ENCODE measurements at regions not wholly inside any gene's neighbourhood (a gene's known extent, or its start where the extent isn't known, plus 50 kb on each side); places are given as distances from the start of the nearest gene placed in this dataset.

- Histone ChIP-seq H3K9me3 (peaks cover 11% of the 10 kb centered on the region), H3K4me2 (no peak overlapping the region), H3K27ac (ENCODE audit: low read depth in 2 of 2, low read length in 1 of 2) (no peak overlapping the region), H3K9me2 (no peaks in the 10 kb centered on the region), H3K36me3 (replicated peaks in 1 of 2; ENCODE audit: control insufficient read depth in 1 of 2, insufficient read depth in 2 of 2, low read length in 1 of 2) (no peaks in the 10 kb centered on the region), H3K4me3 (ENCODE audit: low read depth in 2 of 2, low read length in 1 of 2) (no peak overlapping the region), H3K27me3 (ENCODE audit: insufficient read depth) (no peaks in the 10 kb centered on the region), H3F3A (replicated peaks; ENCODE audit: insufficient read depth) (no peaks in the 10 kb centered on the region), H2AFZ (ENCODE audit: low read depth) (no peak overlapping the region), H3K9ac (no peak overlapping the region), H3K79me2 (ENCODE audit: insufficient read depth) (no peaks in the 10 kb centered on the region), H4K20me1 (ENCODE audit: insufficient read depth) (no peaks in the 10 kb centered on the region), H3K4me1 (ENCODE audit: control insufficient read depth in 1 of 2, insufficient read depth in 2 of 2, low read depth in 1 of 2, low read length in 1 of 2) (no peaks in the 10 kb centered on the region)
- TF ChIP-seq ZBTB33 (IDR thresholded peaks at IDR 0.05; ENCODE audit: borderline replicate concordance, low read depth): no peak
- no peak for TF ChIP-seq IRF3 (IDR thresholded peaks at IDR 0.05; ENCODE audit: low read depth, low read length)
- TF ChIP-seq RXRA (IDR thresholded peaks at IDR 0.05; ENCODE audit: borderline replicate concordance, low read depth): no peak
- no peak for TF ChIP-seq MXI1 (IDR thresholded peaks at IDR 0.05; ENCODE audit: low read depth, low read length)
- DNase-seq: no peak
- ChIA-PET CTCF (no interaction called here), POLR2A (no interaction called here)
- WGBS (ENCODE audit: low lambda C conversion rate): 31% methylated on average over 3 of the region's 3 CpGs
Observed at GRCh38 chr10:128664729-128665128, 538.5 kb upstream of the MKI67 start.

- no peaks in the 10 kb centered on the region for H3K36me3 ChIP-seq (replicated peaks in 1 of 2; ENCODE audit: control insufficient read depth in 1 of 2, insufficient read depth in 2 of 2, low read length in 1 of 2)
- TF ChIP-seq IRF3 (IDR thresholded peaks at IDR 0.05; ENCODE audit: low read depth, low read length) (no peak), EZH2phosphoT487 (IDR thresholded peaks at IDR 0.05; ENCODE audit: borderline replicate concordance, low read depth) (no peak), MEF2A (IDR thresholded peaks at IDR 0.05; ENCODE audit: borderline replicate concordance, low read depth) (no peak), ELF1 (IDR thresholded peaks at IDR 0.05) (no peak), RFX5 (IDR thresholded peaks at IDR 0.05; ENCODE audit: low read length) (no peak), REST (IDR thresholded peaks at IDR 0.05; ENCODE audit: low read depth, low read length) (no peak), RAD21 (IDR thresholded peaks at IDR 0.05; ENCODE audit: low read length) (no peak)
- no peak overlapping the region for H3K4me3 ChIP-seq (ENCODE audit: low read depth in 2 of 2, low read length in 1 of 2)
- no peak overlapping the region for H2AFZ ChIP-seq (ENCODE audit: low read depth)
- no peak overlapping the region for H3K9ac ChIP-seq
- no peaks in the 10 kb centered on the region for H3K27me3 ChIP-seq (ENCODE audit: insufficient read depth)
- DNase-seq: no peak
- 43% methylated on average over 4 of the region's 6 CpGs for WGBS (ENCODE audit: low lambda C conversion rate)
- CTCF ChIA-PET: no interaction called here
- H3K4me1 ChIP-seq (ENCODE audit: control insufficient read depth in 1 of 2, insufficient read depth in 2 of 2, low read depth in 1 of 2, low read length in 1 of 2): no peaks in the 10 kb centered on the region; a peak in 1 of 4 replicates
- no peaks in the 10 kb centered on the region for H3K79me2 ChIP-seq (ENCODE audit: insufficient read depth)
- no peak overlapping the region for H3K4me2 ChIP-seq
- H3F3A ChIP-seq (replicated peaks; ENCODE audit: insufficient read depth): no peaks in the 10 kb centered on the region
- no peaks in the 10 kb centered on the region for H3K9me2 ChIP-seq
- H3K27ac ChIP-seq (ENCODE audit: low read depth in 2 of 2, low read length in 1 of 2): no peak overlapping the region
- H4K20me1 ChIP-seq (ENCODE audit: insufficient read depth): no peaks in the 10 kb centered on the region
- H3K9me3 ChIP-seq: peaks cover 4% of the 10 kb centered on the region; the same call in 1 of the 2 replicates
- POLR2A ChIA-PET: no interaction called here
Observed at GRCh38 chr10:128675405-128675804, 549.2 kb upstream of the MKI67 start.
